OCI-LY3 (cell line): ENCODE measurements at regions not wholly inside any gene's neighbourhood (a gene's known extent, or its start where the extent isn't known, plus 50 kb on each side); places are given as distances from the start of the nearest gene placed in this dataset.

Experiments used
- H2AFZ ChIP-seq: fragments of 200-600, 300-600 bp; shearing (Covaris generic); 2 replicates; pipeline ENCODE4 v1.6.0; 2014; ENCODE audit warnings: antibody characterized with exemption, low read depth, low read length
- H3K27ac ChIP-seq: fragments of 200-600, 300-600 bp; sonication (generic); 2 replicates; pipeline ENCODE4 v1.5.1; 2014; ENCODE audit warnings: mild to moderate bottlenecking, low read length, moderate library complexity, mixed read lengths
- H3K27me3 ChIP-seq: fragments of 200-600, 300-600 bp; sonication (generic); 2 replicates; pipeline ENCODE4 v1.6.1; 2014; ENCODE audit warnings: low read depth, low read length, mixed read lengths
- H3K36me3 ChIP-seq: fragments of 200-600, 300-600 bp; sonication (generic); replicated peaks from 2 replicates; pipeline ENCODE3; 2014; ENCODE audit warnings: low read depth, low read length, mixed read lengths
- H3K4me1 ChIP-seq: fragments of 300-600, 200-600 bp; sonication (generic); 2 replicates; pipeline ENCODE4 v1.6.1; 2014; ENCODE audit warnings: low read length, mixed read lengths
- H3K4me2 ChIP-seq: fragments of 200-600, 300-600 bp; sonication (generic); 2 replicates; pipeline ENCODE4 v1.6.1; 2014; ENCODE audit warnings: low read length, mixed read lengths
- H3K4me3 ChIP-seq: fragments of 300-600, 200-600 bp; sonication (generic); 2 replicates; pipeline ENCODE4 v1.5.1; 2014; ENCODE audit warnings: antibody characterized with exemption, mild to moderate bottlenecking, low read length, moderate library complexity
- H3K79me2 ChIP-seq: fragments of 300-600, 200-600 bp; shearing (Covaris generic); 2 replicates; pipeline ENCODE4 v1.6.1; 2014; ENCODE audit warnings: mild to moderate bottlenecking, low read length, mixed read lengths
- H3K9ac ChIP-seq: fragments of 300-600, 200-600 bp; shearing (Covaris generic); 2 replicates; pipeline ENCODE4 v1.6.0; 2014; ENCODE audit warnings: mild to moderate bottlenecking, low read length, moderate library complexity
- H3K9me3 ChIP-seq: fragments of 200-600, 300-600 bp; shearing (Covaris generic); 2 replicates; pipeline ENCODE4 v1.6.1; 2014; ENCODE audit warnings: low read length, mixed read lengths; ENCODE audit not compliant: insufficient read depth
- H4K20me1 ChIP-seq: fragments of 200-600, 300-600 bp; sonication (generic); 2 replicates; pipeline ENCODE4 v1.6.1; 2016; ENCODE audit warnings: low read length, mixed read lengths; ENCODE audit not compliant: insufficient read depth
- CTCF ChIP-seq: fragments of 200-600, 300-600 bp; sonication (generic); IDR thresholded peaks from 2 replicates; pipeline ENCODE4 v1.5.1; 2014; ENCODE audit warnings: antibody characterized with exemption, low read length, low read depth
- EZH2phosphoT487 ChIP-seq: fragments of 200-600 bp; shearing (Covaris generic); IDR thresholded peaks from 2 replicates; pipeline ENCODE4 v1.6.1; 2018; ENCODE audit warnings: antibody characterized with exemption, mixed run types, low read depth

DNA sequence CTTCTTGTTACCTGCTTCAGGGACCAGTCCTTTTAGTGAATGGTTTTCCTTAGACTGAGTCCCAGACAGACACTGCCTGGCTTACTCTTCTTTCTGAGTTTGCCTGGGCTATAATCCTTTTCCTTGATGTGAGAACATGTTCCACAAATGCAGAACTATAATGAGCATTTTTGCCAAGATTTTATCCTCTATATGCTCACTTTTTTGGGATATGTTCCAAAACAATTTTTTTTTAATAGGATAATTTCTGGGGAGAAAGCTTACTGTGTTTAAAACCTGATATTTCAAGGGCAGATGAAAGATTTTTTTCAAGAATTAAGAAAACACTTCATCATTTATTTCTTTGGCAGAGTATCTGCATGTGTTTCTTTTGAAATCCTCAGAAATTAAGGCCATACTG, 110.0 kb upstream of the TENM4 start:
- H3K36me3 ChIP-seq: no peaks in the 10 kb centered on the region
- H3K27ac ChIP-seq: no peak overlapping the region
- no peak overlapping the region for H3K4me2 ChIP-seq
- H3K9ac ChIP-seq: no peak overlapping the region
- H4K20me1 ChIP-seq: no peaks in the 10 kb centered on the region
- H3K79me2 ChIP-seq: no peaks in the 10 kb centered on the region
- H2AFZ ChIP-seq: no peak overlapping the region
- no peaks in the 10 kb centered on the region for H3K9me3 ChIP-seq
- no peak for TF ChIP-seq EZH2phosphoT487
- no peak for TF ChIP-seq CTCF
- peaks cover 13% of the 10 kb centered on the region; the same call in 1 of the 2 replicates for H3K27me3 ChIP-seq
- no peak overlapping the region for H3K4me3 ChIP-seq
- peaks cover 12% of the 10 kb centered on the region for H3K4me1 ChIP-seq

- no peak overlapping the region for H3K4me2 ChIP-seq
- H2AFZ ChIP-seq: no peak overlapping the region
- TF ChIP-seq EZH2phosphoT487 (no peak), CTCF (no peak)
- H3K9me3 ChIP-seq: no peaks in the 10 kb centered on the region
- H3K79me2 ChIP-seq: no peaks in the 10 kb centered on the region
- H3K27me3 ChIP-seq: peaks cover 16% of the 10 kb centered on the region; the same call in 1 of the 2 replicates
- H3K4me1 ChIP-seq: peaks cover 19% of the 10 kb centered on the region
- H3K9ac ChIP-seq: no peak overlapping the region
- no peak overlapping the region for H3K4me3 ChIP-seq
- no peaks in the 10 kb centered on the region for H3K36me3 ChIP-seq
- H3K27ac ChIP-seq: no peak overlapping the region
- H4K20me1 ChIP-seq: no peaks in the 10 kb centered on the region
These were observed 106.4 kb upstream of the TENM4 start for GRCh38 chr11:79547256-79547655.

- H3K36me3 ChIP-seq: no peaks in the 10 kb centered on the region
- H3K4me2 ChIP-seq: peak overlapping the region; percentile 57
These were observed 105.5 kb upstream of the TENM4 start for GRCh38 chr11:79546351-79546750.

GRCh38 chr11:79544361-79544760, 103.5 kb upstream of the TENM4 start:
- peaks cover 19% of the 10 kb centered on the region for H3K4me1 ChIP-seq
- no peak overlapping the region for H3K27ac ChIP-seq
- no peaks in the 10 kb centered on the region for H4K20me1 ChIP-seq
- H2AFZ ChIP-seq: no peak overlapping the region
- H3K9ac ChIP-seq: no peak overlapping the region
- H3K36me3 ChIP-seq: no peaks in the 10 kb centered on the region
- TF ChIP-seq EZH2phosphoT487 (no peak), CTCF (no peak)
- H3K4me3 ChIP-seq: no peak overlapping the region
- no peaks in the 10 kb centered on the region for H3K9me3 ChIP-seq
- H3K27me3 ChIP-seq: peaks cover 16% of the 10 kb centered on the region; the same call in 1 of the 2 replicates
- H3K79me2 ChIP-seq: no peaks in the 10 kb centered on the region
- no peak overlapping the region for H3K4me2 ChIP-seq

More at GRCh38 chr11:79546351-79546750, 105.5 kb upstream of the TENM4 start:
- Histone ChIP-seq H3K79me2 (no peaks in the 10 kb centered on the region), H3K27me3 (peaks cover 16% of the 10 kb centered on the region; the same call in 1 of the 2 replicates), H2AFZ (peak overlapping the region; percentile 37), H3K4me3 (peak overlapping the region; percentile 38), H3K27ac (no peak overlapping the region), H3K4me1 (peaks cover 19% of the 10 kb centered on the region), H4K20me1 (no peaks in the 10 kb centered on the region), H3K9ac (no peak overlapping the region), H3K9me3 (no peaks in the 10 kb centered on the region)
- TF ChIP-seq EZH2phosphoT487: no peak
